Sciatic nerve (tissue), 2 donors: ENCODE measurements at regions not wholly inside any gene's neighbourhood (a gene's known extent, or its start where the extent isn't known, plus 50 kb on each side); places are given as distances from the start of the nearest gene placed in this dataset.
A peak's percentile ranks its signal among the peaks of the same experiment; 100 is the strongest.
"Not testable (repeated sequence)": the region's sequence is repeated elsewhere in the genome, so short reads cannot be mapped to it uniquely, and the experiment has no call there.

Experiments used
- ATAC-seq: fragments of 200-7000 bp; cut with Tn5 transposase; one replicate; pipeline ENCODE4 v1.9.1; 2020; ENCODE audit warnings: mild to moderate bottlenecking, moderate library complexity
- DNase-seq: peaks from one replicate; pipeline ENCODE4 v3.0.0-alpha.2; 2020; ENCODE audit warnings: low spot score
- intact Hi-C: fragments of 100-400 bp; cut with DNase I; formaldehyde crosslinking; loops from one replicate; pipeline ENCODE4 v1.14.2; 2022
- donor health status: DM: no; HTN: no; CAD: no.
- donor health status: DM: no; HTN: no; CAD: no.

GRCh38 chr11:25159341-25159740 lies 662.5 kb downstream of the LUZP2 start:
- DNase-seq (no peak), ATAC-seq (no peak)
- intact Hi-C loops, result no loop called here

- no peak for DNase-seq
- ATAC-seq, result peak; percentile 81
- intact Hi-C loops, result no loop called here
Observed at GRCh38 chr11:25163421-25163820, 666.6 kb downstream of the LUZP2 start.

GRCh38 chr11:25180187-25180586 lies 683.3 kb downstream of the LUZP2 start:
- no peak for ATAC-seq
- intact Hi-C loops, result no loop called here
- no peak for DNase-seq

- ATAC-seq, result no peak
- no peak for DNase-seq
- intact Hi-C loops, result no loop called here
Observed at GRCh38 chr11:25183411-25183810, 686.6 kb downstream of the LUZP2 start.

GRCh38 chr11:25197515-25197914 lies 700.7 kb downstream of the LUZP2 start:
- ATAC-seq, result no peak
- intact Hi-C loops, result no loop called here
- no peak for DNase-seq

- no peak for ATAC-seq
- no peak for DNase-seq
- intact Hi-C loops, result no loop called here
Observed at GRCh38 chr11:25198704-25199103, 701.9 kb downstream of the LUZP2 start.

- intact Hi-C loops, result loop anchor here (5.0 kb wide), 1 partner anchor 501 kb away; no protein-coding TSS in a partner anchor
- ATAC-seq (no peak), DNase-seq (no peak)
Observed at GRCh38 chr11:25200925-25201324, 704.1 kb downstream of the LUZP2 start.

GRCh38 chr11:25206762-25207161 lies 709.9 kb downstream of the LUZP2 start:
- ATAC-seq, result no peak
- no peak for DNase-seq
- intact Hi-C loops, result no loop called here

GRCh38 chr11:25211635-25212254 lies 714.9 kb downstream of the LUZP2 start:
- intact Hi-C loops, result no loop called here
- ATAC-seq, result no peak
- no peak for DNase-seq

GRCh38 chr11:25214535-25215176 lies 717.8 kb downstream of the LUZP2 start:
- no peak for ATAC-seq
- intact Hi-C loops, result no loop called here
- no peak for DNase-seq

GRCh38 chr11:25218036-25218435 lies 721.2 kb downstream of the LUZP2 start:
- ATAC-seq, result no peak
- DNase-seq, result no peak
- intact Hi-C loops, result no loop called here

- ATAC-seq, result no peak
- no peak for DNase-seq
- intact Hi-C loops, result no loop called here
Observed at GRCh38 chr11:25225078-25225477, 728.2 kb downstream of the LUZP2 start.

GRCh38 chr11:25242928-25243327 lies 746.1 kb downstream of the LUZP2 start:
- intact Hi-C loops, result no loop called here
- ATAC-seq (no peak), DNase-seq (no peak)

GRCh38 chr11:25244126-25244525 lies 747.3 kb downstream of the LUZP2 start:
- intact Hi-C loops, result no loop called here
- DNase-seq (no peak), ATAC-seq (no peak)

- ATAC-seq (no peak), DNase-seq (no peak)
- intact Hi-C loops, result no loop called here
Observed at GRCh38 chr11:25247336-25247735, 750.5 kb downstream of the LUZP2 start.

GRCh38 chr11:25252854-25253253 lies 756.0 kb downstream of the LUZP2 start:
- no peak for DNase-seq
- no peak for ATAC-seq
- intact Hi-C loops, result no loop called here

- intact Hi-C loops, DNase-seq, ATAC-seq: not testable (repeated sequence)
Observed at GRCh38 chr11:25263861-25264260, 767.0 kb downstream of the LUZP2 start.

GRCh38 chr11:25271301-25271700 lies 774.4 kb downstream of the LUZP2 start:
- DNase-seq, result no peak
- intact Hi-C loops, result no loop called here
- no peak for ATAC-seq

- intact Hi-C loops, result no loop called here
- ATAC-seq, result no peak
- DNase-seq, result no peak
Observed at GRCh38 chr11:25272214-25272613, 775.4 kb downstream of the LUZP2 start.

GRCh38 chr11:25280821-25281220 lies 784.0 kb downstream of the LUZP2 start:
- ATAC-seq, DNase-seq, intact Hi-C loops: not testable (repeated sequence)

- DNase-seq (no peak), ATAC-seq (no peak)
- intact Hi-C loops, result no loop called here
Observed at GRCh38 chr11:25293166-25293565, 796.3 kb downstream of the LUZP2 start.
